ENCODE measurements at regions not wholly inside any gene's neighbourhood (a gene's known extent, or its start where the extent isn't known, plus 50 kb on each side); places are given as distances from the start of the nearest gene placed in this dataset.

DNA sequence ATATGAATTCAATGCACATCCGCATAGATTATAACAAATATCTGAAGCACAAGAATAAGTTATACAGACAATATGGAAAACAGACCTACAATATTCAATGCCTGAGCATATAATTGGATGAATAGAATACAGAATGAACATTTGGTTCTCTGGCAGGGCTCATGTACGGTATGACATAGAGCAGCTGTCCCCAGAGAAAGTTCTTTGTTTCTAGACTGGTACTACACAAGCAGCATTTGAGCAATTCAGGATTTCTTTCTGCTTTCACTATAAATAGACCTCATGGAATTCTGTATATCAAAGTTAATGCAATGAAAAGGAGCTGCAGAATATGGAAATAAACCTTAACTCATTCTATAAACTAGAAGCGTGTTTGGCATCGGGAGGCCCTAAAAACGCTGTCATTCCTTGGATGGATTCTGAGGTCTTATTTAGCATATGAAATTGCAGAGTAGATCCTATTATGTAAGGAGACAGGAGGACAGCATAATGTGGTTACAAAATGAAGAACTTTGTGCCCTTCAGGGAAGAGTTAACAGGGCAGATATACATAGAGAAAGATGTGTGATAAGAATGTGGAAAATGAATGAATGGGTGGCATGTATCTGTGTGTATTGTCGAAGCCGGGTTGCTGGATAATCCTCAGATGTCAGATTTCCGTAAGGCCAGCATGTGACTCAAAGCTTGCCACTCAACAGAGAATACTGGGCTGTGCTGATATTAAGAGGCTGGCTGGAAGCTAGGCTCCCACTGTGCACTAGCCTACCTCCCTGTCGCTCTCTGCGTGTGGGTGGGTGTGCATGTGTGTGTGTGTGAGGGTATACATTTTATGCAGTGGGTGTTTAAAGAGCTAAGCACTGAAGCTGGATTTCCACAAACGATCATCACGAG, 103.3 kb upstream of the SLC4A4 start:
- ATAC-seq (no peak), DNase-seq (ENCODE audit: low spot score in 2 of 2) (no peak)
- Mint-ChIP-seq H3K4me3 (no peak overlapping the region), H3K4me1 (no peaks in the 10 kb centered on the region), H3K27ac (no peak overlapping the region), H3K36me3 (no peaks in the 10 kb centered on the region), H3K9me3 (no peaks in the 10 kb centered on the region)

DNA sequence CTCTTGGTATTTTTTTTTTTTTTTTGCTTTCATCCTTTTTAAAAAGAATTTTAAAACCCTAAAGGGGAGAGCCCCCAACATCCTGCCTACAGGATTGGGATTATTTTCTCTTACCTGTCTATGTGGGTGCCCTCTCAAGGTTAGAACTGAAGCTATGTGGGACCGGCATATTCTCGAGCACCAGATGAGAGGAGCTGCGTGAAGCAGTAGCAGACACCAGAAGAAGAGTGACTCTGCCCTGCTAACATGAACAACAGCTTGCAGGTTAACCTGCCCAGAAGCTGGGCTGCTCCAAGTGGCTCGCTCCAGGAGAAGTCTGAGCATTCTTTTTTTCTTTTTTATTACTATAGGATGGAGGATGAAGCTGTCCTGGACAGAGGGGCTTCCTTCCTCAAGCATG, 102.6 kb upstream of the SLC4A4 start:
- ATAC-seq (no peak), DNase-seq (ENCODE audit: low spot score in 2 of 2) (no peak)
- Mint-ChIP-seq H3K27ac (no peak overlapping the region), H3K4me3 (no peak overlapping the region), H3K36me3 (no peaks in the 10 kb centered on the region), H3K9me3 (no peaks in the 10 kb centered on the region), H3K4me1 (no peaks in the 10 kb centered on the region)

DNA sequence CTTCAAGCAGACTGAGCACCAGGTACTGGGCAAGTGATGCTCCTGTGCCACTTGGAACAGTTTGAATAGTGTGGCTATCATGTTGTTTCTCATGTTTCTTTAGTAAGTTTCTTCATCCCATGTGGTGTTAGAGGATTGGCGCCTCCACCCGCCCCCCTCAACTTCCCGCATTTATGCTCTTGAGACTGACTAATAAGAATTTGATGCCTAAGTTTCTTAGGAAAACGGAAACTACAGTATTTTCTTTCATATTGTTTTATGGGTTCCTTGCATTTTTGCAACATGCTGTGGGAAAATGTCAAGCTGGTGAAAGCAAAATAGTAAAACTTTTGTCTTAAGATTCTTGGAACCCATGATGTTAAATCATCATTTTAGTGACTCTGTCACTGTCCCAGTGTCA, 101.2 kb upstream of the SLC4A4 start:
- H3K4me1 Mint-ChIP-seq = no peaks in the 10 kb centered on the region
- H3K9me3 Mint-ChIP-seq = no peaks in the 10 kb centered on the region
- DNase-seq (ENCODE audit: low spot score in 2 of 2) = no peak
- no peak overlapping the region for H3K27ac Mint-ChIP-seq
- ATAC-seq = no peak
- no peaks in the 10 kb centered on the region for H3K36me3 Mint-ChIP-seq
- H3K4me3 Mint-ChIP-seq = no peak overlapping the region

DNA sequence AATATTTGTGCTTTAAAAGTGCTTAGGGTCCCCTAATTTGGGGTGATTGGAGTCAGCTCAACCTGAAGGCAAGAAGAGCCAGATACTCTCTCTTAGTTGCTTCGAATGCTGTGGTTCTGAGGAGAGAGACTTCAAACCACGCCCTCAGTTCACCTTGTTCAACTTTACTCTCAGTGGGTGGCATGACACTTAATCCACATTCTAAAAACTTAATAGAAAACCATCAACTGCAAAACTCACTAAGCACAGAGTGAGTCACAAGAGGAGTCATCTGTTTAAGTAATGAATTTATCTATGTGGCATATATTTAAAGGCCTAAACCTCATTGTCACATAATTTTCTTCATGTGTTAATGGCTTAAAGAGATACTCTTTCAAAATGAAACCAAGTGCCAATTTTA, 99.5 kb upstream of the SLC4A4 start:
- H3K4me3 Mint-ChIP-seq = no peak overlapping the region
- ATAC-seq (peak; percentile 92), DNase-seq (ENCODE audit: low spot score in 2 of 2) (no peak)
- no peaks in the 10 kb centered on the region for H3K4me1 Mint-ChIP-seq
- H3K9me3 Mint-ChIP-seq = no peaks in the 10 kb centered on the region
- no peak overlapping the region for H3K27ac Mint-ChIP-seq
- no peaks in the 10 kb centered on the region for H3K36me3 Mint-ChIP-seq

DNA sequence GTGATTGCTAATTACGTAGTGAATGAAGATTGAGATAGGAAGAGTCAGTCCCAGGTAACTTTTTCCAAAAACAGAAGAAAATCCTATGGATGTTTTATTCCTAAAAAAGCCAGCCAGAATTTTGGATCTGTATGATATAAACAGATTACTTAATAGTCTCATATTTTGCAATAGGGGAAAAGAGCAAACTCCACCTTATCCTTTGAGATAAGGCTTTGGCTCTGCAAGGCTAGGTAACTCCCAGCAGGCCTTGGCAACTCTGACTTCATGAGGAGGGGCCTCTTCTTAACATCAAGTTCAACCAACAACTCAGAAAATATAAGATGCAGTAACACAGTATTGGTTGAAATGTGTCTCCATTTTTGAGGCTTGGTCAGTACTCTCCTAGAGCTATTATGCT, 98.7 kb upstream of the SLC4A4 start:
- DNase-seq (ENCODE audit: low spot score in 2 of 2) (no peak), ATAC-seq (no peak)
- H3K9me3 Mint-ChIP-seq = no peaks in the 10 kb centered on the region
- H3K27ac Mint-ChIP-seq = no peak overlapping the region
- H3K4me1 Mint-ChIP-seq = no peaks in the 10 kb centered on the region
- H3K36me3 Mint-ChIP-seq = no peaks in the 10 kb centered on the region
- no peak overlapping the region for H3K4me3 Mint-ChIP-seq

DNA sequence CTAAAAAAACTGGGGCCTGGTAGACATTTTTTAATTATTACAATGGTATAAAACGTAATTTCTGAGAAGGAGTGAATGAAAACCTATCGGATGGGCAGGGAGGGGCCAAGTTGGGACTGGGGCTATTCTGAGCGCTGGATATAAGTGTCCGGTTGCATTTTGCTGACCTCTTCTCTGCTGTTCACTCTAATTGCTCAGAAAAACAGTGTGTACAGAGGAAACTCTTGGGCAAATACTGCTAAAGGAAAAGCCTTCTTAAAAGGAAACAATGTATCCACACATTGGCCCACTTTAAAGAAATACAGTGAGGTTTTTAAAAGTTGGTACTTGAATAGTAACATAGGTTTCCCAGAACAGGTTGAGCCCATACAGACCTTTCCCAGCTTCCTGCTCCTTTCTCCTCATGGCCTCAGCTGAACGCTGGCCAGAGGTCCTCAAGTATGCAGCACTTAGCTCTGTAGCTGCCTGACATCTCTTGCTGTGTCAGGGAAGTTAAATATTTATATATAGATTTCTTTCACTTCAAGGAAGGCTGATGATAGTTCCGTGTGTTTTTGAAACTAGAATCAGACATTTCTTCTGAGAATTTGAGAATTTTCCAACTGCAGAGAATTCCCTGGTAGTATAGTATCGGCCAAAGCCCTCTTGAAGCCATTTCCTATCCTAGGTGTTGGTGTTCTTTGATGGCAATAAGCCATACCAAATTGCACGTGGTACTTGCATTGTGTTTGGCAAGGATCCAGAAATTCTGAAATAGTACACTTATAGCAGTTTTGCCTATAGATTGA, 97.1 kb upstream of the SLC4A4 start:
- ATAC-seq = no peak
- Mint-ChIP-seq H3K4me1 (no peaks in the 10 kb centered on the region), H3K27ac (no peak overlapping the region), H3K4me3 (no peak overlapping the region), H3K9me3 (no peaks in the 10 kb centered on the region), H3K36me3 (no peaks in the 10 kb centered on the region)
- DNase-seq (ENCODE audit: low spot score in 2 of 2) = no peak

DNA sequence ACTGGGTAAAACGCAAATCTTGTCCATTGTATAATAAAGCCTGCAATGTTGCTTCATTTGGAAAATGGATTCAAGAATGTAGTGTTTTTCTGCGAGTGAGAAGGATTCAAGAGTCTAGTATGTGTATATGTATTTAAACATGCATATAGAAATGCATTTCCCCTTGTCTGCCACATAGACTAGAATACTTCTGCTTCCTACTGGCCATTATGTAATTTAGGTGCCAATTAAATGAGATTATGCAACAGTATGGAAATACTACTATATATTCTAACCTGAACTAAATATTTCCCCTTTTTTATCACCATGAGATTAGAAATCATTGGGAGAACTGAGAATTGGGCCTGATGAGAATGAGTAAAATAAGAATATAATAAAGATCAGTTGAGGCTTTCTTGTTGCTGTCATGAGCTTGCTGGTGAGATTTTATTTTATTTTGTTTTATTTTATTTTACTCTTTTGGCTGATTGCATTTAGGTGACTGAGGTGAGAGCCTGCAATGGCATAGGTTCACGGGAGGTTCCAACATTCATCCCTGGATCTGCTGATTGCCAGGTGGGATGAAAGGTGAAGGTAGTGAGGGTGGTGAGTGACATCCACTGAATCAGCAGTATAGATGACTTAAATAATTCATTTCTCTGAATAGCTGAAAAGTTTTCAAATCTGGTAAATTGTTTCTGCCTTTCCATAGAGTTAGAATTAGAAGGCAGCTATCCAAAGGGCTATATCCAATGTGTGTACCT, 95.6 kb upstream of the SLC4A4 start:
- H3K36me3 Mint-ChIP-seq = no peaks in the 10 kb centered on the region
- H3K27ac Mint-ChIP-seq = no peak overlapping the region
- H3K9me3 Mint-ChIP-seq = no peaks in the 10 kb centered on the region
- H3K4me1 Mint-ChIP-seq = no peaks in the 10 kb centered on the region
- no peak overlapping the region for H3K4me3 Mint-ChIP-seq
- ATAC-seq (no peak), DNase-seq (ENCODE audit: low spot score in 2 of 2) (no peak)

DNA sequence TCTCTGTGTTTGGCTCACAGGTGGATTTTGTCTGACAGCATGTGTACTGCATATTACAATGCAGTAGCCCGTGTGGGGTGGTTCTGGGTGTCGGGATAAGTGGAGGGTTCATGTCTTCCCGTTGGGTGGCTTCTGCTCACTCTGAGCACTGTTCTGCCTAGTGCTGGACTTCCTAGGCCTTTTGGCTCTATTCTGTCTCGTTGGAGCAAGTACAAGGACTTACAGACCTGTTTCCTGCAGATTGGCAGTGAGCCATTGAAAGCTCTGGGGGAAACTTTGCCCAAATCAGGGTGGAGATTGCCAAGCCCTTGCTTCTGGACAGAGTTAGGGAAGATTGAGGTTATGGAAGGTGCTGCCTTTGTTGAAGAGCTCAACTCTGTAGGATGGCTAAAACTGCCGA, 91.1 kb upstream of the SLC4A4 start:
- Mint-ChIP-seq H3K9me3 (no peaks in the 10 kb centered on the region), H3K4me3 (no peak overlapping the region), H3K27ac (no peak overlapping the region), H3K4me1 (no peaks in the 10 kb centered on the region), H3K36me3 (no peaks in the 10 kb centered on the region)
- ATAC-seq (no peak), DNase-seq (ENCODE audit: low spot score in 2 of 2) (no peak)

DNA sequence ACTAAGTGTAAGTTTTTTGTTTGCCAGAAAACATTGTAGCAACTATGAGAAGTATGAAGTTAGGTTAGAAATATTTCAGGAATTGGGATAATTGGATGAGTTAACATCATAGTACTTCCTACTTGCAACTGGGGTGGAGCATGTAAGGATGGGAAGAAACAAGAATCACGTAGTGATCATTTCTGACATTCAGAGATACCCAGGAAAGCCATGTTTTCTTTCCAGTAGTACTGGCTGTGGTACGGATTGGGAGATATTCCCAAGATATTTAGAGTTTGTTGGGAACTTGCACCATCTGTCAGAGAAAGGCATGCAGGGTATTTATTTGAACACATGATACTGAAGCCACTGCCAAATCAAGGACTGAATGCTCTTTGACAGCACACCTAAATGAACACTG, 87.6 kb upstream of the SLC4A4 start:
- H3K36me3 Mint-ChIP-seq = no peaks in the 10 kb centered on the region

DNA sequence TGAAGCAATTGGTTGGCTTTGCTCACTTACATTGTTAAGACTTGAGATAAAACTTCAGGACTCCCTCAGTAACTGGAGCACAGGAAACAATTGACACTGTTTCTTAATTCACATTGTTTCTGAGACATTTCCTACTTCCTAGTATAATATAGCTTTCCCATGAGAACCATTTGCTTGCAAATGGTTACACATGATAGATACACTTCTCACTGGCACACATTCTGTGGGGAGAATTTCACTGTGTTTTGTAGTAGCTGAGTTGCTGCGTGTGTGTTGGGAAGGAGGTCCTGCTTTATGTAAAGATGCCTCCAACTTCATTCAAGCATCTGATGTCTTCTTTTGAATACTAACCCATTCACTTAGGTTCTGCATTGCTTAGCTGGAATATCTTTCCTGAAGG, 85.3 kb upstream of the SLC4A4 start:
- Mint-ChIP-seq H3K27ac (no peak overlapping the region), H3K9me3 (no peaks in the 10 kb centered on the region), H3K4me3 (no peak overlapping the region), H3K4me1 (no peaks in the 10 kb centered on the region), H3K36me3 (no peaks in the 10 kb centered on the region)
- DNase-seq (ENCODE audit: low spot score in 2 of 2) (no peak), ATAC-seq (no peak)

More for the DNA sequence above, 87.6 kb upstream of the SLC4A4 start:
- H3K4me3 Mint-ChIP-seq = no peak overlapping the region
- ATAC-seq = no peak
- H3K9me3 Mint-ChIP-seq = no peaks in the 10 kb centered on the region
- H3K4me1 Mint-ChIP-seq = no peaks in the 10 kb centered on the region
- no peak for DNase-seq (ENCODE audit: low spot score in 2 of 2)
- H3K27ac Mint-ChIP-seq = no peak overlapping the region

DNA sequence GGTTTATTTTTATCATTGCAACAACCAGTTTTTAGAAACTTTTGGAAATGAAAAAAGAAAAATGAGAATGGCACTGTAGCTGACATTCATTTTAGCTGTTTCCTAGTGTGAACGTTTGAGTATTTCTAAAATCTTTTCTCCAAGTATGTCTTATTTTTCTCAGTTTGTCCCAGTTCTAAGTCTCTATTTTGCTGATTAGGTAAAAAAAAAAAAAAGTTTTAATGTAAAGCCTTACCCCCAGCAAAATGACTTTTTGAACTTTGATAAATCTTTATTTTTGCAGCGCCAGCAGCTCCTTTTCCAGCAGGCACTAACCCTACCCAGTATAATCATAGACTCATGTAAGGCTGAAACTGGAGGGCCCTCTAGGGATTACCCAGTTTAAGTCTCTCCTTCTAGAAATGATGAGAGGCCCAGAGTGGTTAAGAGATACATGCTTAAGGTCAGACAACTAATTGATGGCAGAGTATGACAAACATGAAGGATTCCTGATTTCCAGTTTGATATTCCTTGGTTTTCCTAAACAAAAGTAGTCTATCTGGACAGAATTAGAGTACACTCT, 84.3 kb upstream of the SLC4A4 start:
- DNase-seq (ENCODE audit: low spot score in 2 of 2) (no peak), ATAC-seq (no peak)
- Mint-ChIP-seq H3K4me3 (no peak overlapping the region), H3K9me3 (no peaks in the 10 kb centered on the region), H3K27ac (no peak overlapping the region), H3K4me1 (peaks cover 5% of the 10 kb centered on the region), H3K36me3 (no peaks in the 10 kb centered on the region)

DNA sequence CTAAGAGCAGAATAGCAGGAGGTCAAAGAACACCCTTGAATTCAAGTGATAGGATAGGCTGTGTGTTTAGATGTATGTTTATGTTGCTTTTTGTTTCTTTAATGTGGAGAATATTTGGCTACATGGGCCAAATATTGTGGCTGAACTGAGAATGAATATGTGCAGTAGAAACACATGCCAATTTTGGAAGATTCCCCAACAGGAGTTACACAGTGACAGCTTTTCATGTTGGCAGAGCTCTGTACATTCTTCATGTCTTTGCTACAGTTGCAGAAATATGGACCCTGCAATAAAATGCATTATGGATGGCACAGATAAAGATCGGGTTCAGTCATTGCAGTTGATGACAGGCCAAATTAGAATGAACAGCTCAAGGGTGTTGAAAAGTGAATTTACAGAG, 82.8 kb upstream of the SLC4A4 start:
- Mint-ChIP-seq H3K9me3 (no peaks in the 10 kb centered on the region), H3K4me1 (peaks cover 5% of the 10 kb centered on the region), H3K36me3 (no peaks in the 10 kb centered on the region), H3K4me3 (no peak overlapping the region), H3K27ac (no peak overlapping the region)
- ATAC-seq (no peak), DNase-seq (ENCODE audit: low spot score in 2 of 2) (no peak)

DNA sequence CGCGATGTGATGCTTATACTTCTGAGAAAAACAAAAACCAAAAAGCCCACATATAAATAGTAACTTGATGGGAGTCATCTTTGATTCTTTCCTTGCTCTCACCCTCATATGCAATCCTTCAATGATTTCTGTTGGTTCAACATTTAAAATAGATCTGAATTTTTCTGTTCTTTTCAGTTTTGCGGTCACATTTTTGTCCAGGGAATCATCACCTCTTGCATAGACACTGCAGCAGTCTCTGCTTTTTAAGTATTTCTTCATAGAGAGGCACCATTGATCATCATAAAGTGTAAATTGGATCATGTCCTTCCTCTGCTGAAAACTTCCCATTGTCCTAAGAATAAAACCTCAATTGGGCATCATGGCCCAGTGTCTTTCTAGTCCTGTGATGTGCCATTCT, 81.1 kb upstream of the SLC4A4 start:
- H3K9me3 Mint-ChIP-seq = no peaks in the 10 kb centered on the region
- H3K27ac Mint-ChIP-seq = no peak overlapping the region
- H3K4me1 Mint-ChIP-seq = peaks cover 18% of the 10 kb centered on the region
- H3K4me3 Mint-ChIP-seq = no peak overlapping the region
- no peak for DNase-seq (ENCODE audit: low spot score in 2 of 2)
- no peaks in the 10 kb centered on the region for H3K36me3 Mint-ChIP-seq
- no peak for ATAC-seq

DNA sequence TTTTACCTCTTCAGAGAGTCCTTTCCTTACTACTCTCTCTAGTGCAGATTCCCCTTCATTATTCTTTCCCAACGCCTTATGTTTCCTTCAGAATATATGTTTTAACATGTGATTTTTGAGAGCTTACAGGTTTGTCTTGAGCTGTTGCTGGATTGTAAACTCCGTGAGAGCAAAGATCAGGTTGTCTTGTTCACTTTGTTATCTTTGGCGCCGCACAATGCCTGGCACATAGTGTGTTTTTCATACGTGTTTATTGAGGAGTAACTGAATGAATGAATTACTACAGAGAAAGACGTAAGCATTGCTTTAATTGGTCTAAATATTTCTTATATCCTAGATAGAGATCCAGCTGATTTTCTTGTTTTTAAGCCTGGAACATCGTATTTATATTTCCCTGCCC, 80.5 kb upstream of the SLC4A4 start:
- DNase-seq (ENCODE audit: low spot score in 2 of 2) = no peak
- H3K4me3 Mint-ChIP-seq = no peak overlapping the region
- H3K27ac Mint-ChIP-seq = no peak overlapping the region
- H3K9me3 Mint-ChIP-seq = no peaks in the 10 kb centered on the region
- H3K36me3 Mint-ChIP-seq = no peaks in the 10 kb centered on the region
- peaks cover 18% of the 10 kb centered on the region for H3K4me1 Mint-ChIP-seq
- ATAC-seq = no peak

DNA sequence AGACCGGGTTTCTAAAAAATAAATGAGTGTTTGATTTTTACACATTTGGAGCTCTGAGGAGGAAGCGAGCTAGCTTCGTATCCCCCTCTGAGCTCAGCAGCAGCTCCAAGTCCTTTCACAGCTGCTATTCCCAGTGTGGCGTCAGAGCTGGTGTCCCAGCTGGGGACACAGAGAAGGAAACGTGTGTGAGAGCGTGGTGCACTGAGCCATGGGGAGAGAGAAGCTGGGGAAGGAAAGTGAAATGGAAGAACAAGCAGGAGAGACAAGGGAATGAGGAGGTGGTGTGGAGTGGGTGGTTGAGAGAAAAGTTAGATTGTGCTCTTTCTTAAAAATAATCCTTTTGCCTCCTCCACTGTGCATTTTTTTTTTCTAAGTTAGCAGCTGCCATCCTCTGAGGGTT, 79.5 kb upstream of the SLC4A4 start:
- DNase-seq (ENCODE audit: low spot score in 2 of 2) (no peak), ATAC-seq (no peak)
- Mint-ChIP-seq H3K36me3 (no peaks in the 10 kb centered on the region), H3K27ac (no peak overlapping the region), H3K9me3 (no peaks in the 10 kb centered on the region), H3K4me3 (no peak overlapping the region), H3K4me1 (peaks cover 18% of the 10 kb centered on the region)

Measured in stimulated activated effector memory CD8-positive, alpha-beta T cell treated with anti-CD3 and anti-CD28 coated beads, Interleukin-12 subunit alpha, Interleukin-12 subunit beta, amount 100 ng/mL, for 72 hours (primary cell).